Stimulated activated CD4-positive, alpha-beta T cell treated with anti-CD3 and anti-CD28 coated beads, TNF-alpha, amount 100 ng/mL, for 1 hour (primary cell): ENCODE measurements at regions not wholly inside any gene's neighbourhood (a gene's known extent, or its start where the extent isn't known, plus 50 kb on each side); places are given as distances from the start of the nearest gene placed in this dataset.

ENCODE experiments used
- DNase-seq, 3 donors: peaks; one replicate each; pipeline ENCODE4 v3.0.0-alpha.2; 2020; ENCODE audit warnings: low read depth in 3 of 3, low spot score in 1 of 3

DNA sequence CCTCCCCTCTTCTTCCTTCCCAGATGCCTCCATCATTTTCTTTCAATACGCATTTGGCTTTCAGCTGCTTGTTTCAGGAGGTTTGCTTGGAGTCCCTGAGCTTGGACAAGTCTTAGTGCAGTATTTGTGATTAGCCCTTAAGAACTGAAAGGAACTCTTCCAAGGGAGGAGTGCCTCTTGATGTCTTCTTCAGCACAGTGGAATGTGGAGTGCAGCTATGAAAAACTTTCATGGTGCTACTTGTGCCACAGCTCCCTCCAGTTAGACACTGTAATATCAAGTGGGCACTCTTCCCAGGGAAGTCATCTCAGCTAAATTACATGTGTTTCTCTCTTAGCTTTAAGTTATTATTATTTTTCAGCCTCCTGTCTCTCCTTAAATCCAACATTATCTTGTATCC, 173.1 kb downstream of the NECTIN3 start:
- DNase-seq: no peak

DNA sequence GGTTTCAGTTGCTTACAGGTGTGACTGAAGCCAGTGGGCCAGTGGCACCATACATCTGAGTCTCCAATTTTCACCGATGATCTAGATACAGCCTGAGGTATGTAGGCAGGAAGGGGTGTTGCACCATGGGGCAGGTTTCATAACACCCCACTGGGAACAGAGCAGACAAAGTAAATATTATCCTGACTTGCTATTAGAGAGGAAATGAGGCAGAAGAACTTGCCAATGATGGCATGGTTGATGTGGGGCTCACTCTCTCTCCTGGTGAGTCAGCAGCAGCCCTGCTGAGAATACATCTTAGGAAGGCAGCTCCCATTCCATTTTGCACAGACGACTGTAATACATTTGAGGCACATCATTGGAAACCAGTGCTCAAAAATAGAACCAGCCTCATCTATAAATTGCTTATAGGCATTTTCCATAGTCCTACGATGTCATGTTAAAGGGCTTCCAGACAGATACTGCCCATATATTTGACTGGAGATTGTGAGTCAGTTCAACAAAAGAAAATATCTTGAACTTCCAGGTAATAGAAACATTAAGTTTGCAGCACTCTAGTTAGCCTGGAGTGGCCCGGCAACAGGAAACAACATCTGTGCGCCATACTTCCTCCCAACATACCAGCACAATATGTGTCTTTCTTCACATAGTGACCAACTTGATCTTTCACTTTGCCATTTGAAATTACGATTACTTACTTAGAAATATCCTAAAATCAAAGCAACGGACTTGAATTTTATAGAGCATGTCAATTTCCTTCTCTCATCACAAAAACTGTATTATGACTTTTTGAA, 175.5 kb downstream of the NECTIN3 start:
- DNase-seq: no peak

DNA sequence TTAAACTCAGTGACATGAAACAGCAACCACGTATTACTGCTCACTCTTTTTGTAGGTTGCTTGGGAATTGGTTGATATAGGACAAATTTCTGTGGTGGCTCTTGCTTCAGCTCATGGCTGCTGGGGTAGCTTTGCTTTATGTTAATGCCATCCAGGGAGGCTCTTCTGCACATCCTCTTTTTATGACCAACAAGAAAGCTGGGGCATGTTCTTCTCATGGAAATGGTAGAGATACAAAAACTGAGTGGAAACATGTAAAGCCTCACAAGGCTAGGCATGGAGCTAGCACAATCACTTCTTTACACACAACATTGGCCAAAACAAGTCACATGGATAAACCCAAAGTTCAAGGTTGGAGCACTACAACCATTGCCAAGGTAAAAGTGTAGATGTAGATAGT, 176.8 kb downstream of the NECTIN3 start:
- no peak for DNase-seq

DNA sequence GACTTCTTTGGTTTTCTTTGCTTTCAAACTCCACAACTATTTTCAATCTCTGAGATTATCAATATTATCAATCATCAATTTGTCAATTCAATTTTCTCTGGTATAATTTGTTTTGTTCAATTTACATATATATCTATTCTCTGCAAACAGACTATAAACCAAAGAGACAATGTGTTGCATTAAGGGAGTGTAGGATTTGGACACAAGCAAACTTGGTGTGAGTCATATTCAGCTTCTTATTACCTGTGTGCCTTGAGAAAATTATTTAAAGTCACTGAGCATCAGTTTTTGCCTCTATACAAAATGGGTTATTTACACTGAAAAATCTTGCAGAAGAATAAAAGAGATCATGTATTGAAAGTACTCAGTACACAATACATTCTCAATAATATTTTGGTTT, 177.8 kb downstream of the NECTIN3 start:
- DNase-seq: no peak

DNA sequence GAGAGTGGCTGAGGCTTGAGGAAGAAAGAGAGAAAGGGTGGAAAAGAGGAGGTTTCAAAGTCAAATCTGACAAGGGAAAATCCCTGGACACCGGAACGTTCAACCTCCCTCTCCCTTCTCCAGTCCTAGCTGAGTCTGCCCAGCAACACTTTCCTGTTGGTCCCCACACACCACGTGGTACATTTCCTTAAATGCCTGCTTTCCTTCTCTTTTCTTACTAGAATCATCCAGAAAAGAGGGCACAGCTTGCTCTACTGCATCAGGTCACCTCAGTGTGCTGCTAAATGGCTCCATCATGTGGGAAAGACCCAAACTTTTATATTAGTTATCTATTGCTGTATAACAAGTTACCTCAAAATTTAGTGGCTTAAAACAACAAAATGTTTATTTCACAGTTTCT, 181.2 kb downstream of the NECTIN3 start:
- no peak for DNase-seq

DNA sequence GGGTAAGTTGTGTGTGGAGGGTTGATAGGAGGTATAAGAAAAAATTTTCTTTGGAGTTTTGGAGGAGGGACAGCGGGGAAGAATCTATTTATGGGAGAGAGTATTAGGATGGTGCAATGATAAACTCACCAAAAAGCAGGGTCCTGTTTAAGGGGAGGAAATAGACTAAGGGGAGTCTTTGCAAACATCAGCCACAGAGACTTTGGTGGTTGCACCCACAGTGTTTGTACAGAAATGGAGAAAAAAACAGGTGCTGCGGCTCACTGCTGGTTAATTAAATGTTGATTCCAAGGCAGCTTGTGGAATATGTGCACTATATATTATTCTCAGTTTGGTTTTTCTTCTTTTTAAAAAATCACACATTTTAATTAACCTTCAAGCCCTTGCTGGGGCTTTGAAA, 182.1 kb downstream of the NECTIN3 start:
- no peak for DNase-seq

DNA sequence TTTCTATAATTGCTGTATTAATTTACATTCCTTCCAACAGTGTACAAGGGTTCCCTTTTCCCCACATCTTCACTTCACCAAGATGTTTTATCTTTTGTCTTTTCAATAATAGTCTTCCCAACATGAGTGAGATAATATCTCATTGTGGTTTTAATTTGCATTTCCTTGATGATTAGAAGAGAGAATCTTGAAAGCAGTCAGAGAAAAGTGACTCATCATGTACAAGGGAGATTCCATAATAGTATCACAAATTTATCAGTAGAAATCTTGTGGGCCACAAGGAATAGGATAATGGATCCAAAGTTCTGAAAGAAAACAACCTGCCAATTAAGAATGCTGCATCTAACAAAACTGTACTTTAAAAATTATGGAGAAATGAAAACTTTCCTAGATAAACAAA, 189.3 kb downstream of the NECTIN3 start:
- no peak for DNase-seq

DNA sequence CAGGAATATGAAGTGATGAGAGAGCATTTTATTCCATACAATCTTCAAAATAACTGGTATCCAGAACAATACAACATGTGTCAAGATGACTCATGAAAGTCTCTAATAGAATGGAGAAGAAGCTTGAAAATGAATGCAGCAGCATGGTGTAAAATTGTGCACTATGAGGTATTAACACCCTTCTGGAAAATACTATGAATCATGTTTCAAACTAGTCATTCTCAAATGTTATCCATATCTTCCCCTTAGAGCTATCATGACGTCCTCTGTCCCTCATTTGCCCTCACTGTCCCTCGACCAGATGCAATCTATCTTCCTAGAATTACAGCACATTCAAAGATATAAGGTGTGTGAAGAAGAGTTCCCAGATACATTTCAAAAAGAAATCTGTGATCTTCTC, 198.2 kb downstream of the NECTIN3 start:
- DNase-seq: no peak

DNA sequence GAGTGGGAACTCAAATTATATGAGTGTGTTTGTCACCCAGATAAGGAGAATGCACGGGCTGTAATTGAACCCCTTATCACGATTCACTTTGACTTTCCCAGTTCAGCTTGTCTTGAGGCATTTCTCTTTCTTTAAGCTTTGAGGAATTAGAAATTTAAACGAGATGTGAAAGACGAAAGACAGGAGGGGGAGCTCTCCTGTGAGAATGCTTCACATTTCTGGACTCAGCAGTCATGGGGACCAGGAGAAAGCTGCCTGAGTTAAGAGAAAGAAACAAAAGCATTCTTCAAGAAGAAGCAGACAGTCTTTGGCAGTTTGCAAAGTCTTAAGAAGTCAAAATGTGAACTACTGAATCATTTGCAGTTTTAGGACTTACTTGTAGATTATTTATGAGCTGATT, 205.6 kb downstream of the NECTIN3 start:
- DNase-seq: no peak

DNA sequence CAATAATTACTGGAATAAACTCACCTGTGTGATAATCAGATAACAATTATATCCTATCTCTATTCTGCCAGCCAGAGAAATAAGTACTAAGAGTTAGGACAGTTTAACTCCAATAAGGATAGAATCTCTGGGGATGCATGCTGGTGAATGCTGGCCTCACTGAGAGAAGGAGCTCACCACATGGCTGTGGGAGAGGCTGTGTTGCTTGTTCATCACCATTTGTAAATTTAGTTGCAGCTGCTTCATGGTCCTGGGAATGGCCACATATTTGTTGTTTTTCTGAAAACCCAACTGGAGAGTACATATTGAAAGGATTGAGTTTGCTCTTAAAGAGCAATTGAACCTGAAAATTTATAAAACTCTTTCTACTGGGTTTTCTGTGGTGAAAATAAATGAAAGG, 207.3 kb downstream of the NECTIN3 start:
- DNase-seq: no peak

DNA sequence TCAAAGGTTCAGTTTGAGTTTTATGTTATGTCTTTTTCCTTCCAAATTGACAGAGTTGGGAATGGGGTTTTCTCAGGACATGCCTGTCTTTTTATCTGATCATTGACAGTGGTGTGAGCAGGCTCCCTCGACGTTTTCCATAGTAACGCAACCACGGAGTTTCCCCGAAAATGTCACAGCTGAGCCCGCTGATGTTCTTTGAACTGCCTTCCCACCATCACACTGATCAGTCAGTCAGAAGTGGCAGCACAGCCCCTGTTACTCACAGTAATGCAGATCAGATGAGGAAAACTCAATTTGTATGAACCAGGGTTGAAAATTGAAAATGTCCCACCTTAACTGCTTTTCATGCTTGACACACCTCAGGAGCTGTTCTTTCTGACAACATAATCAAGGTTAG, 210.4 kb downstream of the NECTIN3 start:
- DNase-seq: no peak

DNA sequence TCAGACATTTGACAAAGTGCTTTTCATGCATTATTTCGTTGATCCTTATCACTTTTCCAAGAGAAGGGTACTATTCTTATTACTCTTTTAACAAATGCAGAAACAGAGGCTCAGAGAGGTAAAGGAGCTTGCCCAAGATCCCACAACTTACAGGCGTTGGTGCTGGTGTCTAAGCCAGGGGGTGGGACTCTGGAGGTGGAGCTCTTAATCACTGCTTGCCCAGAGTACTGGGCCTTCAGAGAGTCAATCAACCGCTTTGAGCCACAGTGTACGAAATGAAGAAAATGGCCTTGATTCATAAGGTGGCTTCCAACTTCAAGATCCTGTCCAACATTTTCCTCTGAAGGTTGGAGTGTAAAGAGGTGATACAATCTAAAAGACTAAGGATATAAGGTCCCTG, 211.5 kb downstream of the NECTIN3 start:
- DNase-seq: no peak

DNA sequence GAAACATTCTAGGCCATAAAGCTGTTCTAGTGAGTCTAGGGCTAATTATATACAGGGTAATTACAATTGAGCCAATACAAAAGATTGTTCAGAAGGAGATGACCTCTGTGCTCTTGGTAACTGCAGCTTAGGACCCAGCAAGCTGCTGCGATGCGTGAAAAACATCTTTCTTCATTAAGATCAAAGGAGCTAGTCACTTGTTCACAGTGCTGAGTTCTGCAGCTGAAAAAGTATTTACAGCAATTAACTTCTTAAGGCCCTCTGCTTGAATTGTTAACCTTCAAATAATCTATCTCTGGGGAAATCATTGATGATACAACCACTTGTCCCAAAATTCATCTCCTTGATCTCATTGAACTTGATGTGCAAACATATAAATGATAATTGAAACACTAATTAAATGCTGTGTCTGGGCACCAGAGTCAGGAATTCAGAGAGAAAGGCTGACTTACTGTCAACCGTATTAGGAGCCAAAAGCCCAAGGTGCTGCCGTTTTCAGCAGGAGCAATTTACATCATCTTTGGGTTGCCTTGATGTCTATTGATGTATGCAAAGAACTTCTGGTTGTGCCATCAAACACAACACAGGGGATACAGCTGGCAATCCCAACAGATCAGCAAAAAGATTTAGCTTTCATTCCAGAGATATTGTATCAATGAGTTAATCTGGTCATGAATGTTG, 213.0 kb downstream of the NECTIN3 start:
- DNase-seq: no peak

DNA sequence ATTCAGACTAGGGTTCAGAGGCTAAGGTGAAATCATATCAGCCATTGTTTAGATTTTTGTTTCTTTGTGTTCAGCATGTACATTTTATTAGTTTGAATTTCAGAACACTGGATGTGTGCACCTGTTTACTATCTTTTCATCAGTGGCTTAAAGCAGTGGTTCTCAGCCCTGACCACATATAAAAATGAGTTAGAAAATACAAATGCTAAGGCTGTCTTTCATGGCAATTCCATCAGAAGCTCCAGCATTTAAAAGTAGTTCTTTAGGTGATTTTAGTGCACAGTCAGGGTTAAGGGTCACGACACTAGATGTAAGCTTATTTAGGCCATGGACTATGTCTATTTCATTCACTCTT, 213.5 kb downstream of the NECTIN3 start:
- no peak for DNase-seq

DNA sequence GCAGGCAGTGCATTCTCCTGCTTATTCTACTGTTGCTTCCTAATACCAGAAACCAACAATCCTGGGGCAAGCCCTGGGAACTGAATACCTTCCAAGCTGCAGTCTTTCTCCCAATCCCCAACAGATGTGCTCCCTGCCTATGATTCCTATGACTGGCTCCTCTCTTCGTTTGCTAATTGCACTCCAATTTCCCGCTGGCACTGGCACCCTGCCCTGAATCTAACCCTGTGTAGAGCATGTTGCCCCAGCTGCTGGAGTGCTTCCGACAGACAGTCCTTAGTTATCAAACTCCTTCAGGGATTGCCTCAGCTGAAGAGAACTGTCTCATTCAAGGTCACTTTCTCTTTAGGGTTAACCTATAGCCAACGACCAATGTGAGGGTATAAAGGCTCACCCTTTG, 214.1 kb downstream of the NECTIN3 start:
- no peak for DNase-seq

DNA sequence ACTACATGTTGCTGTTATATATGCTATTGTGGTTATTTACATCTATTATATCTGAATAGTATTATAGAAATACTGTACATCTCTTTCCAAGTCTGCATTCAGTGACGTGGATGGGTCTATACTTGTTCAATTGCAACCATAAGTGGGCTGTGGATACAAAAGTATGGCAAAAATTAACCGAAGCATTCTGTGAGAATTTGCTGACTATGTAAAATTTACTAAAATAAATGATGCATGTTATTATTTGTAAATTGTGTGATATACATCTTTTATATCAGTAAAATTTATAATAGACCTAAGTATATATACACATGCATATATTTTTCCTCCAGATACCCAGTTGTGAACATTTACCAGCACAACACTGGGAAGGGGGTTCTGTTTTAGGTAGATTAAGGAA, 215.1 kb downstream of the NECTIN3 start:
- DNase-seq: no peak

DNA sequence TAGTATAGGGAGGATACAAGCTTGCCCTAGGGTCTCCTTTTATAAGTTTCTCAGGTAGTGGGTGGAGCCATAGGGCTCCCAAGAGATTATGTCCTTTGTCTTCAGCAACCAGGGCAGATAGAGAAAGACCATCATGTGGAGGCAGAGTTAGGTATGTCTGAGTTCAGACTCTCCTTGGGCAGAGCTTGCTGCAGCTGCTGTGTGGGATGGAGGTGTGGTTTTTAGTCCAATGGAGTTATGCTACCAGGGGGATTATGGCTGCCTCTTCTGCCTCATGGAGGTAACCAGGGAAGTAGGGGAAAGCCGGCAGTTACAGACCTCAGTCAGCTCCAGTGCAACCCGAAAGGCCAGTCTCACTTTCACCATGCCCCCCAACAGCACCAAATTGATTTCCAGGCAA, 220.5 kb downstream of the NECTIN3 start:
- no peak for DNase-seq

DNA sequence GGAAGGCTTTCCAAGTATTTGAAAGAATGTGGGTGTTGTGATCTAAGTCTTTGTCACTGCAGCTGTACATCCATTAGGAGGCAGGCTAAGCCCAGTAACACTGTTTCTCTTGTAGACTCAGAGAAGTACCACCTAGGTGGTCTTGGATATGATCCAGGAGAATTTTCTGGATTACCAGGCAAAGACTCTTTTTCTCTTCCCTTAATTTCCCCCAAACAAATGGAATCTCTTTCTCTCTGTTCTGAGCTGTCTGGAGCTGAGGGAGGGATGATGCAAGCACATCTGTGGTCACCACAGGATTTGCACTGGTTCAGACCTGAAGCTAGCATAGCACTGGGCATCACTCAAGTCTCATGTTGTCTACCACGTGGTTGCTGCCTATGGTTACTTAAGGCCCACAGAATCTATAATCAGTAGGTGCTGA, 227.6 kb downstream of the NECTIN3 start:
- DNase-seq: no peak

DNA sequence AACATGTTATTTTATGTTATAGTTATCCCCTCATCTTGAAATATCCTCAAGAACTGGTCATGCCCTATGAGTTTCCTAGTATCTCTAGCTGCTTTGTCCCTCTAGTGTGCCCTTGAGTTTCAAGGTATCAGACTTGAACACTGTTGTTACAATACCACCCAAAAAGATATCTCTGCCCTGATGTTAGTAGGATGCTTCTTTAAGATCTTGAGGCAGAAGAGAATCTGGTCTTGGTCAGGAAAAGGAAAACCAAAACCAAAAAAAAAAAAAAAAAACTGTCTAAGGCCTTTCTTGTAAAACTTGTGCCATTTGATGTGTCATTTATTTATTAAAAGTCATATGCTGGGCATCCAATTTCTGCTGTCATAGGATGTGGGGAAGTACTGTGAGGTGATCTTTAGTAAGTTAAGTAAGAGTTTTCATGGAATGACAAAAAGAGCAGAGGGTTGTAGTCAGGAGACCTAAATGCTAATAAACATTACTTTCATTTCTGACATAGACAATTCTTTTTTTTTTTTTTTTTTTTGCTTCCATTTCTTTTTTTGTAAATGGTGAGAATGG, 229.7 kb downstream of the NECTIN3 start:
- no peak for DNase-seq

DNA sequence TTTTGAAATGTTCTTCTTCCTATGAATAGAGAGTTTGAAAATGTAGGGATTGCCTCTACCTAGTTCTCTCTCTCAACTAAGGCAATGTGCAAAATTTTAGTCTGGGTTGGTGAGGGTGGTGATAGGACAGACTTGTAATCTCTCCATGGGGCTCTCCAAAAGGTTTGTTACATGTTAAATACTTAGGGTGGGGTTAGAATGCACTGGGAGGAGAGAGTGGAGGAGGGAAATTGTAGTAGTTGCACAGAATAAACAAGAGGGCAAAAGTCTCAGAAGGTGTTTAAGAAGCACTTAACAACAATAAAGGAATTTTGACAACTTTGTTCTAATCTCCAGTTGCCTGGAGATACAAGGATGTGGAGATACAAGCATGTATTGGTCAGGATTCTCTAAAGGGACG, 230.4 kb downstream of the NECTIN3 start:
- no peak for DNase-seq

DNA sequence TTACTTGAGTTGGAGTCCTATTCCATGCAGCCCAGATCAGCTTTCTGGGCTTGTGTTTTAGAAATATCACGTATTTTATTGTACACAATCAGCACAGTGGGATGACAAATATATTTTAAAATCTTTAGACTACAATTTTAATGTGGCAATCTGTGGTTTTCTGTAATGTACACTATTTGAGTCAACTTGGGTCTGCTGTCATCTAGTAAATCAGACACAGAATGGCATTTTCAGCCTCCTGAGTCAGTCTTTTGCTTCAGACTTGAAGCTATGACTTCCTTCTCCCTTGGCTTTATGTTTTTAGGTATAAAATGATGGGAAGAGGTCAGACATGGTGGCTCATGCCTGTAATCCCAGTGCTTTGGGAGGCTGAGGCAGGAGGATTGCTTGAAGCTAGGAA, 232.1 kb downstream of the NECTIN3 start:
- no peak for DNase-seq

DNA sequence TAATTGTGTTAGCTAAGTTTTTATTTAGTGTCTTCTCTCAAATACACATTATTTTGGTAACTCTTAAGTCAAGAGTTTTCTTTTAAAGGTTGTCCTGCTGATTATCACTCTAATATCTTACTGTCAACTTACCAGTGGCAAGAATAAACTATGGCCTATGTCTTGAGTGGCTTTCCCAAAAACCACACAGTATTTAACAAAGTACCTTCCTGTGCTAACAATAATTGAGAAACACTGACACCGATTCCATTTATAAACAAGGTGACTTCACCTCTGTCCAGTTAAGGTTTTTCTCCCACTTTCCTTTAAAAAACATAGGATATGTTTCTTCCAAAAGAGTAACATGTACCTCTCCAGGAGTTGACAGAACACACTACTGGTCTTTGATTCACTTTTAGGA, 234.3 kb upstream of the CD96 start:
- DNase-seq: no peak

DNA sequence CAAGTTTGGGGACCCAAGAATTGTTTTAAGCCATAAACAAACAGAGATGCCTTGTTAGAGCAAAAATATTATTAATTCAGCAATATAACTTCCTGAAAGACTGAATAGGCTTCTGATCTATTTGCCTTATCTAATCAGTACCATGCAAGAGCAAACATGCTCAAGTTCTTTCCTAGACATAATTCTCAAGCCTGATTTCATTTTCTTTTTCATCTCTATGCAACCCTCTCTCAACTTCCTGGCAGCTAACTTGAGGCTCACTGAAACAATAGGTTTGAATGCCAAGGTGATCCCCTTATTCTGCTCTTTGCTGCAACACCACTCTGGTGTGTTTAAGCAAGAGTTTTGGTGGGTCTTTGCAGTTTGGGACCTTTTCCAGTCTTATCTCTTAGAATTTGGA, 230.9 kb upstream of the CD96 start:
- DNase-seq: no peak
